ENCODE measurements at regions not wholly inside any gene's neighbourhood (a gene's known extent, or its start where the extent isn't known, plus 50 kb on each side); places are given as distances from the start of the nearest gene placed in this dataset.

- H3K36me3 ChIP-seq (ENCODE audit: insufficient read depth, low read length): no peaks in the 10 kb centered on the region
- H3K4me3 ChIP-seq (ENCODE audit: low read depth, low read length, poor library complexity, severe bottlenecking): no peak overlapping the region
- H3K9me2 ChIP-seq (ENCODE audit: insufficient read depth, low read length): no peaks in the 10 kb centered on the region
- H2AFZ ChIP-seq (ENCODE audit: low read length): no peak overlapping the region
- no peak for TF ChIP-seq EZH2phosphoT487 (IDR thresholded peaks at IDR 0.05; ENCODE audit: borderline replicate concordance, low read depth, low read length)
- TF ChIP-seq CTCF (conservative IDR thresholded peaks at IDR 0.05; ENCODE audit: low read length): no peak
- no peak overlapping the region for H3K4me2 ChIP-seq (ENCODE audit: low read length)
- H3K79me2 ChIP-seq (ENCODE audit: insufficient read depth, low read depth, low read length): no peaks in the 10 kb centered on the region
- no peak overlapping the region for H3K27ac ChIP-seq (ENCODE audit: low read depth, low read length, poor library complexity, severe bottlenecking)
- no TSS peak for BruUV-seq (replicated peaks)
- CTCF ChIA-PET (ENCODE audit: unreplicated experiment): no interaction called here
- DNase-seq (ENCODE audit: low spot score): no peak
- intact Hi-C loops (cut with micrococcal nuclease; ENCODE audit: unreplicated experiment): no loop called here
- no peaks in the 10 kb centered on the region for H3K9me3 ChIP-seq (ENCODE audit: low read length)
- no peaks in the 10 kb centered on the region for H4K20me1 ChIP-seq (ENCODE audit: insufficient read depth, low read length)
- H3K4me1 ChIP-seq (ENCODE audit: insufficient read depth, low read length, poor library complexity, severe bottlenecking): no peaks in the 10 kb centered on the region
- POLR2A ChIA-PET: no interaction called here
Observed at GRCh38 chr20:60837173-60837770, 414.8 kb upstream of the CDH4 start.

GRCh38 chr20:60838297-60838696 is 413.8 kb upstream of the CDH4 start:
- Histone ChIP-seq H3K36me3 (ENCODE audit: insufficient read depth, low read length) (no peaks in the 10 kb centered on the region), H3K27ac (ENCODE audit: low read depth, low read length, poor library complexity, severe bottlenecking) (no peak overlapping the region), H3K4me3 (ENCODE audit: low read depth, low read length, poor library complexity, severe bottlenecking) (no peak overlapping the region), H3K9me2 (ENCODE audit: insufficient read depth, low read length) (no peaks in the 10 kb centered on the region), H4K20me1 (ENCODE audit: insufficient read depth, low read length) (no peaks in the 10 kb centered on the region), H3K4me2 (ENCODE audit: low read length) (no peak overlapping the region), H3K4me1 (ENCODE audit: insufficient read depth, low read length, poor library complexity, severe bottlenecking) (no peaks in the 10 kb centered on the region), H2AFZ (ENCODE audit: low read length) (no peak overlapping the region), H3K9me3 (ENCODE audit: low read length) (no peaks in the 10 kb centered on the region), H3K79me2 (ENCODE audit: insufficient read depth, low read depth, low read length) (no peaks in the 10 kb centered on the region)
- TF ChIP-seq EZH2phosphoT487 (IDR thresholded peaks at IDR 0.05; ENCODE audit: borderline replicate concordance, low read depth, low read length) (no peak), CTCF (conservative IDR thresholded peaks at IDR 0.05; ENCODE audit: low read length) (no peak)
- intact Hi-C loops (cut with micrococcal nuclease; ENCODE audit: unreplicated experiment): no loop called here
- DNase-seq (ENCODE audit: low spot score): no peak
- BruUV-seq (replicated peaks): no TSS peak
- ChIA-PET CTCF (ENCODE audit: unreplicated experiment) (no interaction called here), POLR2A (no interaction called here)

- Histone ChIP-seq H3K4me1 (ENCODE audit: insufficient read depth, low read length, poor library complexity, severe bottlenecking) (no peaks in the 10 kb centered on the region), H3K27ac (ENCODE audit: low read depth, low read length, poor library complexity, severe bottlenecking) (no peak overlapping the region), H3K79me2 (ENCODE audit: insufficient read depth, low read depth, low read length) (no peaks in the 10 kb centered on the region), H3K36me3 (ENCODE audit: insufficient read depth, low read length) (no peaks in the 10 kb centered on the region), H2AFZ (ENCODE audit: low read length) (no peak overlapping the region), H3K9me2 (ENCODE audit: insufficient read depth, low read length) (no peaks in the 10 kb centered on the region), H4K20me1 (ENCODE audit: insufficient read depth, low read length) (no peaks in the 10 kb centered on the region), H3K4me2 (ENCODE audit: low read length) (no peak overlapping the region), H3K9me3 (ENCODE audit: low read length) (no peaks in the 10 kb centered on the region), H3K4me3 (ENCODE audit: low read depth, low read length, poor library complexity, severe bottlenecking) (no peak overlapping the region)
- no TSS peak for BruUV-seq (replicated peaks)
- TF ChIP-seq EZH2phosphoT487 (IDR thresholded peaks at IDR 0.05; ENCODE audit: borderline replicate concordance, low read depth, low read length) (no peak), CTCF (conservative IDR thresholded peaks at IDR 0.05; ENCODE audit: low read length) (no peak)
- ChIA-PET POLR2A (no interaction called here), CTCF (ENCODE audit: unreplicated experiment) (no interaction called here)
- intact Hi-C loops (cut with micrococcal nuclease; ENCODE audit: unreplicated experiment): no loop called here
- no peak for DNase-seq (ENCODE audit: low spot score)
Observed at GRCh38 chr20:60840971-60841370, 411.1 kb upstream of the CDH4 start.

Measured in OCI-LY7 (cell line).